ENCODE measurements at regions not wholly inside any gene's neighbourhood (a gene's known extent, or its start where the extent isn't known, plus 50 kb on each side); places are given as distances from the start of the nearest gene placed in this dataset.

DNA sequence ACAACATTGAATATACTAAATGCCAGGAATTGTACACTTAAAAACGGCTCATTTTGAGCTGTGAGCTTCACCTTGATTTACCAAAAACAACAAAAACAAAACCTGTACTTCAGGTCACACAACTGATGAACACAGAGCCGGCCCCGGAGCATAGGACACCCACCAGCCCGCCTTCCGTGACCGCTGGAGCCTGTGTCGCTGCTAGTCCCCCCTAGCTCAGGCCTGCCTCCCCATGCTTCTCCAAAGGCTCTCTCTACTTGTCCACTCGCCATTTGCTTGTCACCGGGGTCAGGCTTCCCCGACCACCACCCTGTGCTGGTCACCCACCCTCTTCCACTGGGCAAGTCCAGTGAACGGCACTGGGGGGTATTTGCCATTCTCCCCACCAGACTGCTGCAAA lies 113.8 kb upstream of the TNRC6C start (continued):
- TF ChIP-seq, protein P1, sequence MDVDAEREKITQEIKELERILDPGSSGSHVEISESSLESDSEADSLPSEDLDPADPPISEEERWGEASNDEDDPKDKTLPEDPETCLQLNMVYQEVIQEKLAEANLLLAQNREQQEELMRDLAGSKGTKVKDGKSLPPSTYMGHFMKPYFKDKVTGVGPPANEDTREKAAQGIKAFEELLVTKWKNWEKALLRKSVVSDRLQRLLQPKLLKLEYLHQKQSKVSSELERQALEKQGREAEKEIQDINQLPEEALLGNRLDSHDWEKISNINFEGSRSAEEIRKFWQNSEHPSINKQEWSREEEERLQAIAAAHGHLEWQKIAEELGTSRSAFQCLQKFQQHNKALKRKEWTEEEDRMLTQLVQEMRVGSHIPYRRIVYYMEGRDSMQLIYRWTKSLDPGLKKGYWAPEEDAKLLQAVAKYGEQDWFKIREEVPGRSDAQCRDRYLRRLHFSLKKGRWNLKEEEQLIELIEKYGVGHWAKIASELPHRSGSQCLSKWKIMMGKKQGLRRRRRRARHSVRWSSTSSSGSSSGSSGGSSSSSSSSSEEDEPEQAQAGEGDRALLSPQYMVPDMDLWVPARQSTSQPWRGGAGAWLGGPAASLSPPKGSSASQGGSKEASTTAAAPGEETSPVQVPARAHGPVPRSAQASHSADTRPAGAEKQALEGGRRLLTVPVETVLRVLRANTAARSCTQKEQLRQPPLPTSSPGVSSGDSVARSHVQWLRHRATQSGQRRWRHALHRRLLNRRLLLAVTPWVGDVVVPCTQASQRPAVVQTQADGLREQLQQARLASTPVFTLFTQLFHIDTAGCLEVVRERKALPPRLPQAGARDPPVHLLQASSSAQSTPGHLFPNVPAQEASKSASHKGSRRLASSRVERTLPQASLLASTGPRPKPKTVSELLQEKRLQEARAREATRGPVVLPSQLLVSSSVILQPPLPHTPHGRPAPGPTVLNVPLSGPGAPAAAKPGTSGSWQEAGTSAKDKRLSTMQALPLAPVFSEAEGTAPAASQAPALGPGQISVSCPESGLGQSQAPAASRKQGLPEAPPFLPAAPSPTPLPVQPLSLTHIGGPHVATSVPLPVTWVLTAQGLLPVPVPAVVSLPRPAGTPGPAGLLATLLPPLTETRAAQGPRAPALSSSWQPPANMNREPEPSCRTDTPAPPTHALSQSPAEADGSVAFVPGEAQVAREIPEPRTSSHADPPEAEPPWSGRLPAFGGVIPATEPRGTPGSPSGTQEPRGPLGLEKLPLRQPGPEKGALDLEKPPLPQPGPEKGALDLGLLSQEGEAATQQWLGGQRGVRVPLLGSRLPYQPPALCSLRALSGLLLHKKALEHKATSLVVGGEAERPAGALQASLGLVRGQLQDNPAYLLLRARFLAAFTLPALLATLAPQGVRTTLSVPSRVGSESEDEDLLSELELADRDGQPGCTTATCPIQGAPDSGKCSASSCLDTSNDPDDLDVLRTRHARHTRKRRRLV (CRISPR knock-in tag; IDR thresholded peaks at IDR 0.05), result no peak
- TF ChIP-seq SCMH1 (CRISPR knock-in tag; IDR thresholded peaks at IDR 0.05; ENCODE audit: borderline replicate concordance) (no peak), ZNF615 (CRISPR knock-in tag; IDR thresholded peaks at IDR 0.05; ENCODE audit: borderline replicate concordance) (no peak), NR1H2 (CRISPR knock-in tag; IDR thresholded peaks at IDR 0.05; ENCODE audit: borderline replicate concordance, low read depth) (no peak), ZBTB38 (CRISPR knock-in tag; IDR thresholded peaks at IDR 0.05) (no peak), ZMYM2 (CRISPR knock-in tag; IDR thresholded peaks at IDR 0.05) (no peak)
- TF ChIP-seq, protein P2, sequence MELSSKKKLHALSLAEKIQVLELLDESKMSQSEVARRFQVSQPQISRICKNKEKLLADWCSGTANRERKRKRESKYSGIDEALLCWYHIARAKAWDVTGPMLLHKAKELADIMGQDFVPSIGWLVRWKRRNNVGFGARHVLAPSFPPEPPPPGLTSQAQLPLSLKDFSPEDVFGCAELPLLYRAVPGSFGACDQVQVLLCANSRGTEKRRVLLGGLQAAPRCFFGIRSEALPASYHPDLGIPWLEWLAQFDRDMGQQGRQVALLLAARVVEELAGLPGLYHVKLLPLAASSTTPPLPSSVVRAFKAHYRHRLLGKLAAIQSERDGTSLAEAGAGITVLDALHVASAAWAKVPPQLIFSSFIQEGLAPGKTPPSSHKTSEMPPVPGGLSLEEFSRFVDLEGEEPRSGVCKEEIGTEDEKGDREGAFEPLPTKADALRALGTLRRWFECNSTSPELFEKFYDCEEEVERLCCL (CRISPR knock-in tag; IDR thresholded peaks at IDR 0.05; ENCODE audit: borderline replicate concordance), result no peak
- TF ChIP-seq, protein P3, sequence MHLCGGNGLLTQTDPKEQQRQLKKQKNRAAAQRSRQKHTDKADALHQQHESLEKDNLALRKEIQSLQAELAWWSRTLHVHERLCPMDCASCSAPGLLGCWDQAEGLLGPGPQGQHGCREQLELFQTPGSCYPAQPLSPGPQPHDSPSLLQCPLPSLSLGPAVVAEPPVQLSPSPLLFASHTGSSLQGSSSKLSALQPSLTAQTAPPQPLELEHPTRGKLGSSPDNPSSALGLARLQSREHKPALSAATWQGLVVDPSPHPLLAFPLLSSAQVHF (CRISPR knock-in tag; IDR thresholded peaks at IDR 0.05), result no peak
- TF ChIP-seq, protein P4, sequence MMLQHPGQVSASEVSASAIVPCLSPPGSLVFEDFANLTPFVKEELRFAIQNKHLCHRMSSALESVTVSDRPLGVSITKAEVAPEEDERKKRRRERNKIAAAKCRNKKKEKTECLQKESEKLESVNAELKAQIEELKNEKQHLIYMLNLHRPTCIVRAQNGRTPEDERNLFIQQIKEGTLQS (CRISPR knock-in tag; IDR thresholded peaks at IDR 0.05), result no peak

All from HepG2 (cell line).